ENCODE measurements at regions not wholly inside any gene's neighbourhood (a gene's known extent, or its start where the extent isn't known, plus 50 kb on each side); places are given as distances from the start of the nearest gene placed in this dataset.

- no peak for TF ChIP-seq TAF1 (IDR thresholded peaks at IDR 0.05; ENCODE audit: borderline replicate concordance, low read depth, low read length)
- TF ChIP-seq POLR2A (IDR thresholded peaks at IDR 0.05; ENCODE audit: low read depth, low read length), result no peak
- no peak for TF ChIP-seq POLR2AphosphoS5 (IDR thresholded peaks at IDR 0.05; ENCODE audit: low read depth, low read length)
- DNase-seq (ENCODE audit: insufficient read length) (no peak), FAIRE-seq (no peak)
Measured at GRCh38 chr12:20211541-20211940, 156.8 kb upstream of the PDE3A start.

- no peak for FAIRE-seq
- DNase-seq (ENCODE audit: insufficient read length), result no peak
- no peak for TF ChIP-seq POLR2AphosphoS5 (IDR thresholded peaks at IDR 0.05; ENCODE audit: low read depth, low read length)
- TF ChIP-seq POLR2A (IDR thresholded peaks at IDR 0.05; ENCODE audit: low read depth, low read length), result no peak
- TF ChIP-seq TAF1 (IDR thresholded peaks at IDR 0.05; ENCODE audit: borderline replicate concordance, low read depth, low read length), result no peak
Measured at GRCh38 chr12:20211981-20212421, 156.3 kb upstream of the PDE3A start.

- no peak for TF ChIP-seq POLR2A (IDR thresholded peaks at IDR 0.05; ENCODE audit: low read depth, low read length)
- no peak for TF ChIP-seq TAF1 (IDR thresholded peaks at IDR 0.05; ENCODE audit: borderline replicate concordance, low read depth, low read length)
- TF ChIP-seq POLR2AphosphoS5 (IDR thresholded peaks at IDR 0.05; ENCODE audit: low read depth, low read length), result no peak
- DNase-seq (ENCODE audit: insufficient read length) (no peak), FAIRE-seq (no peak)
Measured at GRCh38 chr12:20212658-20213555, 155.4 kb upstream of the PDE3A start.

- no peak for DNase-seq (ENCODE audit: insufficient read length)
- TF ChIP-seq TAF1 (IDR thresholded peaks at IDR 0.05; ENCODE audit: borderline replicate concordance, low read depth, low read length) (no peak), POLR2A (IDR thresholded peaks at IDR 0.05; ENCODE audit: low read depth, low read length) (no peak), POLR2AphosphoS5 (IDR thresholded peaks at IDR 0.05; ENCODE audit: low read depth, low read length) (no peak)
- no peak for FAIRE-seq
Measured at GRCh38 chr12:20213723-20214625, 154.4 kb upstream of the PDE3A start.

- no peak for FAIRE-seq
- no peak for DNase-seq (ENCODE audit: insufficient read length)
- TF ChIP-seq POLR2A (IDR thresholded peaks at IDR 0.05; ENCODE audit: low read depth, low read length) (no peak), POLR2AphosphoS5 (IDR thresholded peaks at IDR 0.05; ENCODE audit: low read depth, low read length) (no peak), TAF1 (IDR thresholded peaks at IDR 0.05; ENCODE audit: borderline replicate concordance, low read depth, low read length) (no peak)
Measured at GRCh38 chr12:20220339-20220738, 148.0 kb upstream of the PDE3A start.

GRCh38 chr12:20232931-20233675, 135.2 kb upstream of the PDE3A start:
- DNase-seq (ENCODE audit: insufficient read length) (no peak), FAIRE-seq (no peak)
- TF ChIP-seq TAF1 (IDR thresholded peaks at IDR 0.05; ENCODE audit: borderline replicate concordance, low read depth, low read length), result no peak
- TF ChIP-seq POLR2A (IDR thresholded peaks at IDR 0.05; ENCODE audit: low read depth, low read length), result no peak
- TF ChIP-seq POLR2AphosphoS5 (IDR thresholded peaks at IDR 0.05; ENCODE audit: low read depth, low read length), result no peak

GRCh38 chr12:20234474-20234873, 133.9 kb upstream of the PDE3A start:
- FAIRE-seq (no peak), DNase-seq (ENCODE audit: insufficient read length) (no peak)
- TF ChIP-seq POLR2A (IDR thresholded peaks at IDR 0.05; ENCODE audit: low read depth, low read length) (no peak), POLR2AphosphoS5 (IDR thresholded peaks at IDR 0.05; ENCODE audit: low read depth, low read length) (no peak), TAF1 (IDR thresholded peaks at IDR 0.05; ENCODE audit: borderline replicate concordance, low read depth, low read length) (no peak)

GRCh38 chr12:20237091-20237490, 131.2 kb upstream of the PDE3A start:
- TF ChIP-seq TAF1 (IDR thresholded peaks at IDR 0.05; ENCODE audit: borderline replicate concordance, low read depth, low read length) (no peak), POLR2A (IDR thresholded peaks at IDR 0.05; ENCODE audit: low read depth, low read length) (no peak), POLR2AphosphoS5 (IDR thresholded peaks at IDR 0.05; ENCODE audit: low read depth, low read length) (no peak)
- no peak for FAIRE-seq
- no peak for DNase-seq (ENCODE audit: insufficient read length)

- DNase-seq (ENCODE audit: insufficient read length) (no peak), FAIRE-seq (no peak)
- TF ChIP-seq POLR2AphosphoS5 (IDR thresholded peaks at IDR 0.05; ENCODE audit: low read depth, low read length), result no peak
- no peak for TF ChIP-seq TAF1 (IDR thresholded peaks at IDR 0.05; ENCODE audit: borderline replicate concordance, low read depth, low read length)
- no peak for TF ChIP-seq POLR2A (IDR thresholded peaks at IDR 0.05; ENCODE audit: low read depth, low read length)
Measured at GRCh38 chr12:20245491-20245890, 122.8 kb upstream of the PDE3A start.

- FAIRE-seq (no peak), DNase-seq (ENCODE audit: insufficient read length) (no peak)
- TF ChIP-seq POLR2A (IDR thresholded peaks at IDR 0.05; ENCODE audit: low read depth, low read length), result no peak
- no peak for TF ChIP-seq POLR2AphosphoS5 (IDR thresholded peaks at IDR 0.05; ENCODE audit: low read depth, low read length)
- TF ChIP-seq TAF1 (IDR thresholded peaks at IDR 0.05; ENCODE audit: borderline replicate concordance, low read depth, low read length), result no peak
Measured at GRCh38 chr12:20248646-20249045, 119.7 kb upstream of the PDE3A start.

- DNase-seq (ENCODE audit: insufficient read length), result no peak
- FAIRE-seq, result no peak
- TF ChIP-seq POLR2AphosphoS5 (IDR thresholded peaks at IDR 0.05; ENCODE audit: low read depth, low read length) (no peak), POLR2A (IDR thresholded peaks at IDR 0.05; ENCODE audit: low read depth, low read length) (no peak), TAF1 (IDR thresholded peaks at IDR 0.05; ENCODE audit: borderline replicate concordance, low read depth, low read length) (no peak)
Measured at GRCh38 chr12:20250761-20251160, 117.6 kb upstream of the PDE3A start.

All from GM12892 (cell line).